Panc1 (cell line): ENCODE measurements at regions not wholly inside any gene's neighbourhood (a gene's known extent, or its start where the extent isn't known, plus 50 kb on each side); places are given as distances from the start of the nearest gene placed in this dataset.

ENCODE experiments used
- ATAC-seq: fragments of 200-7000 bp; cut with Tn5 transposase; 2 replicates; pipeline ENCODE4 v1.9.1; 2020; ENCODE audit warnings: mild to moderate bottlenecking, moderate library complexity
- BruUV-seq: library from RNA; stranded (reverse); fragments of 400-500 nt; replicated peaks from 2 replicates; lab custom pipeline; 2021; lab: Mats Ljungman, UMichigan
- CTCF ChIA-PET: fragments of 300-600 bp; sonication (Branson Sonifier 250); formaldehyde crosslinking; loops from one replicate; lab custom pipeline; 2022; ENCODE audit warnings: antibody characterized with exemption; lab: Charles Lee
- POLR2A ChIA-PET: fragments of 300-600 bp; sonication (Branson Sonifier 250); formaldehyde crosslinking; loops from one replicate; lab custom pipeline; 2022; ENCODE audit warnings: antibody characterized with exemption; lab: Charles Lee
- DNase-seq: peaks from one replicate; pipeline ENCODE4 v3.0.0-alpha.2; 2010; ENCODE audit warnings: low read depth, low spot score
- H3K27ac ChIP-seq: 2 replicates; pipeline ENCODE4 v1.5.1; 2011; ENCODE audit warnings: mild to moderate bottlenecking, low read length, inconsistent platforms
- H3K27me3 ChIP-seq: fragments of 200-500 bp; sonication (Bioruptor generic); 2 replicates; pipeline ENCODE4 v1.6.0; 2014; ENCODE audit warnings: low read length, inconsistent platforms; ENCODE audit not compliant: control insufficient read depth, insufficient read depth
- H3K36me3 ChIP-seq: fragments of 200-500 bp; sonication (Bioruptor generic); 2 replicates; pipeline ENCODE4 v1.5.1; 2014; ENCODE audit warnings: inconsistent platforms, mild to moderate bottlenecking, low read length, moderate library complexity; ENCODE audit not compliant: control insufficient read depth, insufficient read depth
- H3K4me1 ChIP-seq: 2 replicates; pipeline ENCODE4 v1.5.1; 2011; ENCODE audit warnings: inconsistent platforms, mild to moderate bottlenecking, low read length, moderate library complexity; ENCODE audit not compliant: control insufficient read depth, insufficient read depth
- H3K4me3 ChIP-seq, 2 experiments: 2 replicates each; pipeline ENCODE4 v1.5.1; 2011 to 2012; ENCODE audit warnings: low read depth in 2 of 2, low read length in 2 of 2, mild to moderate bottlenecking in 2 of 2, inconsistent platforms in 1 of 2, moderate library complexity in 1 of 2
- H3K9me3 ChIP-seq: fragments of 200-500 bp; sonication (Bioruptor generic); 2 replicates; pipeline ENCODE4 v1.5.1; 2014; ENCODE audit warnings: low read depth, mild to moderate bottlenecking, inconsistent platforms, low read length, moderate library complexity; ENCODE audit not compliant: control insufficient read depth, insufficient read depth
- POLR2AphosphoS5 ChIP-seq: IDR thresholded peaks from 2 replicates; pipeline ENCODE4 v1.6.1; 2012; ENCODE audit warnings: mild to moderate bottlenecking, low read depth, low read length, moderate library complexity
- SIN3A ChIP-seq: IDR thresholded peaks from 2 replicates; pipeline ENCODE4 v1.6.1; 2012; ENCODE audit warnings: low read depth, mild to moderate bottlenecking, low read length, moderate library complexity, borderline replicate concordance; ENCODE audit not compliant: insufficient read depth
- TCF7L2 ChIP-seq: IDR thresholded peaks from 2 replicates; pipeline ENCODE4 v1.6.1; 2011; ENCODE audit warnings: mild to moderate bottlenecking, low read depth, low read length, inconsistent platforms
- in situ Hi-C: cut with HindIII; loops from 2 replicates; pipeline ENCODE4 v1.10.0; 2016; ENCODE audit warnings: low sequenced_read_pairs, low pct_unique_long_range_greater_than_20kb
- intact Hi-C: fragments of 100-400 bp; cut with micrococcal nuclease; formaldehyde crosslinking; loops from one replicate; pipeline ENCODE4 v1.10.0; 2022; ENCODE audit not compliant: unreplicated experiment
- TF ChIP-seq, protein P1 (sequence below), 2 experiments: IDR thresholded peaks; 2 replicates each; pipeline ENCODE4 v1.6.1; 2011 to 2012; ENCODE audit warnings: low read depth in 2 of 2, control low read depth in 1 of 2, low read length in 1 of 2, mild to moderate bottlenecking in 1 of 2, moderate library complexity in 1 of 2; ENCODE audit not compliant: insufficient read depth in 1 of 2
- TF ChIP-seq, protein P2 (sequence below): fragments of 450-650 bp; IDR thresholded peaks from 2 replicates; pipeline ENCODE4 v1.5.1; 2017; ENCODE audit warnings: mild to moderate bottlenecking

- in situ Hi-C loops (no loop called here), intact Hi-C loops (no loop called here)
- TF ChIP-seq, protein P1, sequence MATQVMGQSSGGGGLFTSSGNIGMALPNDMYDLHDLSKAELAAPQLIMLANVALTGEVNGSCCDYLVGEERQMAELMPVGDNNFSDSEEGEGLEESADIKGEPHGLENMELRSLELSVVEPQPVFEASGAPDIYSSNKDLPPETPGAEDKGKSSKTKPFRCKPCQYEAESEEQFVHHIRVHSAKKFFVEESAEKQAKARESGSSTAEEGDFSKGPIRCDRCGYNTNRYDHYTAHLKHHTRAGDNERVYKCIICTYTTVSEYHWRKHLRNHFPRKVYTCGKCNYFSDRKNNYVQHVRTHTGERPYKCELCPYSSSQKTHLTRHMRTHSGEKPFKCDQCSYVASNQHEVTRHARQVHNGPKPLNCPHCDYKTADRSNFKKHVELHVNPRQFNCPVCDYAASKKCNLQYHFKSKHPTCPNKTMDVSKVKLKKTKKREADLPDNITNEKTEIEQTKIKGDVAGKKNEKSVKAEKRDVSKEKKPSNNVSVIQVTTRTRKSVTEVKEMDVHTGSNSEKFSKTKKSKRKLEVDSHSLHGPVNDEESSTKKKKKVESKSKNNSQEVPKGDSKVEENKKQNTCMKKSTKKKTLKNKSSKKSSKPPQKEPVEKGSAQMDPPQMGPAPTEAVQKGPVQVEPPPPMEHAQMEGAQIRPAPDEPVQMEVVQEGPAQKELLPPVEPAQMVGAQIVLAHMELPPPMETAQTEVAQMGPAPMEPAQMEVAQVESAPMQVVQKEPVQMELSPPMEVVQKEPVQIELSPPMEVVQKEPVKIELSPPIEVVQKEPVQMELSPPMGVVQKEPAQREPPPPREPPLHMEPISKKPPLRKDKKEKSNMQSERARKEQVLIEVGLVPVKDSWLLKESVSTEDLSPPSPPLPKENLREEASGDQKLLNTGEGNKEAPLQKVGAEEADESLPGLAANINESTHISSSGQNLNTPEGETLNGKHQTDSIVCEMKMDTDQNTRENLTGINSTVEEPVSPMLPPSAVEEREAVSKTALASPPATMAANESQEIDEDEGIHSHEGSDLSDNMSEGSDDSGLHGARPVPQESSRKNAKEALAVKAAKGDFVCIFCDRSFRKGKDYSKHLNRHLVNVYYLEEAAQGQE (IDR thresholded peaks at IDR 0.05; ENCODE audit: insufficient read depth in 1 of 2, low read depth in 2 of 2, low read length in 1 of 2) = no peak
- TF ChIP-seq SIN3A (no peak), POLR2AphosphoS5 (no peak), TCF7L2 (no peak)
- TF ChIP-seq, protein P2, sequence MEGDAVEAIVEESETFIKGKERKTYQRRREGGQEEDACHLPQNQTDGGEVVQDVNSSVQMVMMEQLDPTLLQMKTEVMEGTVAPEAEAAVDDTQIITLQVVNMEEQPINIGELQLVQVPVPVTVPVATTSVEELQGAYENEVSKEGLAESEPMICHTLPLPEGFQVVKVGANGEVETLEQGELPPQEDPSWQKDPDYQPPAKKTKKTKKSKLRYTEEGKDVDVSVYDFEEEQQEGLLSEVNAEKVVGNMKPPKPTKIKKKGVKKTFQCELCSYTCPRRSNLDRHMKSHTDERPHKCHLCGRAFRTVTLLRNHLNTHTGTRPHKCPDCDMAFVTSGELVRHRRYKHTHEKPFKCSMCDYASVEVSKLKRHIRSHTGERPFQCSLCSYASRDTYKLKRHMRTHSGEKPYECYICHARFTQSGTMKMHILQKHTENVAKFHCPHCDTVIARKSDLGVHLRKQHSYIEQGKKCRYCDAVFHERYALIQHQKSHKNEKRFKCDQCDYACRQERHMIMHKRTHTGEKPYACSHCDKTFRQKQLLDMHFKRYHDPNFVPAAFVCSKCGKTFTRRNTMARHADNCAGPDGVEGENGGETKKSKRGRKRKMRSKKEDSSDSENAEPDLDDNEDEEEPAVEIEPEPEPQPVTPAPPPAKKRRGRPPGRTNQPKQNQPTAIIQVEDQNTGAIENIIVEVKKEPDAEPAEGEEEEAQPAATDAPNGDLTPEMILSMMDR = no peak
- ChIA-PET POLR2A (interaction anchor here (0.6 kb wide), 1 partner anchor 11 kb away, joined by 4 read pairs; no protein-coding TSS in a partner anchor), CTCF (no interaction called here)
- Histone ChIP-seq H3K9me3 (no peaks in the 10 kb centered on the region), H3K4me1 (peaks cover 5% of the 10 kb centered on the region; the same call in 1 of the 2 replicates), H3K4me3 (no peak overlapping the region), H3K36me3 (no peaks in the 10 kb centered on the region), H3K27ac (no peak overlapping the region), H3K27me3 (no peaks in the 10 kb centered on the region)
- no peak for ATAC-seq
- DNase-seq = no peak
- BruUV-seq = no TSS peak
These were observed 159.7 kb upstream of the PRICKLE1 start for GRCh38 chr12:42749239-42749638.

DNA sequence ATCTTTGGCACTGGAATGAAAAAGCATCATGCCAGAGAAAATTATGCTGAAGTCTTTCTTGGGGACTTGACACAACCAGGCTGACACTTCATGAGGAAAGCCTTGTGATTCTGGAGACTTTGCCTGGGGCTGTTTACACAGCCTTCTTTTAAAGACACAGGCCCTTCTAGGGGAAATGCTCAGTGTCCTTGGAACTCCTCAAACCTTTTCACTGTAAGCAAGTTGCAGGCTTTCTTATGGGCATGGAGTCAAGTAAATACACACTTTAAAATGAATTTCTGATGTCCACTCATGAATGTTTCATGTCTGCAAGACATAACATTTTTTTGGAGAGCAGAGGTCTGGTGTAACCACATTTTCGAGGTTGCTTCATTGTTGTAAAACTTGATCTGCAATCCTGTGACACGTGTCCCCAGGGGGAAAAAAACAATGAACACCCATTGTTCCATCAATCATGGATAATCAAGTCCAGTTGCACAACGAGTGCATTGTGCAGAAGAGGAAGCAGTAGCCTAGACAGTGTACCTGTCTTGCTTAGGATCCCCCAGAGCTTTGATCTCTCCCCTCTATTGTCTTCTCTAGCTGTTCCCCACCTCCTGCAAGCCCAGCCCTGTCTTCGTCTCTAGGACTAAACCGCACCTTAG, 155.1 kb upstream of the PRICKLE1 start:
- DNase-seq (no peak), ATAC-seq (no peak)
- in situ Hi-C loops = no loop called here
- BruUV-seq = no TSS peak
- intact Hi-C loops = no loop called here
- no peaks in the 10 kb centered on the region for H3K27me3 ChIP-seq
- TF ChIP-seq, protein P1 (IDR thresholded peaks at IDR 0.05; ENCODE audit: insufficient read depth in 1 of 2, low read depth in 2 of 2, low read length in 1 of 2) = no peak
- TF ChIP-seq SIN3A = no peak
- no peak for TF ChIP-seq TCF7L2
- no peak for TF ChIP-seq POLR2AphosphoS5
- ChIA-PET CTCF (no interaction called here), POLR2A (no interaction called here)
- H3K36me3 ChIP-seq = no peaks in the 10 kb centered on the region
- H3K4me3 ChIP-seq = no peak overlapping the region
- H3K4me1 ChIP-seq = peaks cover 14% of the 10 kb centered on the region
- no peaks in the 10 kb centered on the region for H3K9me3 ChIP-seq
- peak overlapping the region; percentile 60 for H3K27ac ChIP-seq
